B cell (primary cell): ENCODE measurements at regions not wholly inside any gene's neighbourhood (a gene's known extent, or its start where the extent isn't known, plus 50 kb on each side); places are given as distances from the start of the nearest gene placed in this dataset.

ENCODE experiments used
- ATAC-seq: fragments of 200-7000 bp; cut with Tn5 transposase; one replicate; pipeline ENCODE4 v1.10.0; 2021; ENCODE audit warnings: low read depth, mild to moderate bottlenecking, moderate number of reproducible peaks, moderate library complexity
- CTCF ChIA-PET: fragments of 350-600 bp; sonication (Branson Sonifier 250); formaldehyde crosslinking; loops from one replicate; lab custom pipeline; 2021; ENCODE audit warnings: antibody characterized with exemption, inconsistent platforms; lab: Charles Lee
- POLR2A ChIA-PET: fragments of 350-600 bp; sonication (Branson Sonifier 250); formaldehyde crosslinking; loops from one replicate; lab custom pipeline; 2021; ENCODE audit warnings: antibody characterized with exemption; lab: Charles Lee
- DNase-seq: peaks from one replicate; pipeline ENCODE4 v3.0.0; 2013
- H2AFZ ChIP-seq: 2 replicates; pipeline ENCODE4 v1.6.1; 2012; ENCODE audit warnings: mild to moderate bottlenecking, low read depth, low read length; ENCODE audit not compliant: insufficient read depth, poor library complexity, severe bottlenecking
- H3K27ac ChIP-seq, 2 donors: 1 replicate in 1 of 2; 2 replicates in 1 of 2; pipeline ENCODE4 v1.5.1; 2012 to 2013; ENCODE audit warnings: low read length in 2 of 2, mild to moderate bottlenecking in 2 of 2, moderate library complexity in 1 of 2
- H3K27me3 ChIP-seq, 4 experiments: fragments of 200-600 bp in 1 of 4; sonication (generic) in 1 of 4; replicated peaks in 1 of 4; 1 replicate in 2 of 4; 2 replicates in 2 of 4; pipeline versions ENCODE4 v1.6.1 to v1.7.0; 2013 to 2016; ENCODE audit warnings: low read length in 3 of 4, mild to moderate bottlenecking in 2 of 4, mixed read lengths in 1 of 4, moderate library complexity in 1 of 4; ENCODE audit not compliant: insufficient read depth in 4 of 4, control insufficient read depth in 3 of 4; ENCODE audit errors: control extremely low read depth in 1 of 4
- H3K36me3 ChIP-seq, 2 experiments: replicated peaks in 1 of 2; 1 replicate in 1 of 2; 2 replicates in 1 of 2; pipeline versions ENCODE4 v1.6.1 to v1.7.1; 2013; ENCODE audit warnings: low read length in 1 of 2; ENCODE audit not compliant: insufficient read depth in 2 of 2, control insufficient read depth in 1 of 2; ENCODE audit errors: control extremely low read depth in 1 of 2, extremely low read depth in 1 of 2
- H3K4me1 ChIP-seq, 2 donors: fragments of 200-600 bp in 1 of 2; sonication (generic) in 1 of 2; 1 replicate in 1 of 2; 2 replicates in 1 of 2; pipeline versions ENCODE4 v1.5.1 to v1.6.1; 2013 to 2017; ENCODE audit warnings: low read length in 2 of 2; ENCODE audit not compliant: control insufficient read depth in 2 of 2, insufficient read depth in 2 of 2
- H3K4me2 ChIP-seq: replicated peaks from 2 replicates; pipeline ENCODE3; 2012; ENCODE audit warnings: mild to moderate bottlenecking, low read depth, low read length; ENCODE audit not compliant: poor library complexity, severe bottlenecking
- H3K4me3 ChIP-seq, 5 experiments: fragments of 200-600 bp in 1 of 5; sonication (generic) in 1 of 5; 1 replicate in 3 of 5; 2 replicates in 2 of 5; pipeline versions ENCODE4 v1.5.1 to v1.7.0; 2011 to 2016; ENCODE audit warnings: low read length in 4 of 5, mild to moderate bottlenecking in 4 of 5, low read depth in 2 of 5, control low read depth in 1 of 5, moderate library complexity in 1 of 5; ENCODE audit not compliant: insufficient read depth in 1 of 5; ENCODE audit errors: control extremely low read depth in 1 of 5, extremely low read depth in 1 of 5
- H3K79me2 ChIP-seq: fragments of 200-600 bp; sonication (generic); one replicate; pipeline ENCODE4 v1.6.0; 2016; ENCODE audit warnings: low read length; ENCODE audit not compliant: control insufficient read depth, insufficient read depth
- H3K9ac ChIP-seq: fragments of 200-600 bp; sonication (generic); 2 replicates; pipeline ENCODE4 v1.6.1; 2017; ENCODE audit warnings: mild to moderate bottlenecking, low read length, moderate library complexity
- H3K9me3 ChIP-seq, 3 donors: one replicate each; pipeline versions ENCODE4 v1.6.1 to v1.7.1; 2013; ENCODE audit warnings: low read length in 2 of 3; ENCODE audit not compliant: control insufficient read depth in 2 of 3, insufficient read depth in 1 of 3; ENCODE audit errors: control extremely low read depth in 1 of 3
- H4K20me1 ChIP-seq: 2 replicates; pipeline ENCODE4 v1.6.0; 2012; ENCODE audit warnings: mild to moderate bottlenecking, low read length; ENCODE audit not compliant: insufficient read depth, control insufficient read depth, poor library complexity, severe bottlenecking
- H3K27ac Mint-ChIP-seq: one replicate; pipeline ENCODE4 v1.8.0; 2021; ENCODE audit warnings: mixed read lengths
- H3K27me3 Mint-ChIP-seq: one replicate; pipeline ENCODE4 v1.8.0; 2021; ENCODE audit warnings: mixed read lengths
- H3K4me1 Mint-ChIP-seq: one replicate; pipeline ENCODE4 v1.8.0; 2021; ENCODE audit warnings: mixed read lengths
- H3K4me3 Mint-ChIP-seq: one replicate; pipeline ENCODE4 v1.8.0; 2021; ENCODE audit warnings: mixed read lengths
- H3K9me3 Mint-ChIP-seq: one replicate; pipeline ENCODE4 v1.8.0; 2022; ENCODE audit warnings: mixed read lengths; ENCODE audit not compliant: insufficient read depth
- CTCF ChIP-seq: fragments of 200-600 bp; IDR thresholded peaks from one replicate; pipeline ENCODE4 v1.8.0; 2022; ENCODE audit warnings: antibody characterized with exemption, mild to moderate bottlenecking
- EZH2 ChIP-seq: IDR thresholded peaks from 2 replicates; pipeline ENCODE4 v1.6.1; 2012; ENCODE audit warnings: borderline replicate concordance, low read depth, mild to moderate bottlenecking, moderate library complexity, low read length; ENCODE audit not compliant: insufficient read depth, poor library complexity, severe bottlenecking
- WGBS: methylation state at CpG from one replicate; pipeline ENCODE4 v1.1.5; 2013; ENCODE audit warnings: missing lambda C conversion rate; ENCODE audit not compliant: insufficient coverage; 5-methylcytosine and 5-hydroxymethylcytosine counted together
- intact Hi-C: fragments of 100-400 bp; cut with micrococcal nuclease; formaldehyde crosslinking; loops from one replicate; pipeline ENCODE4 v1.10.0; 2022

GRCh38 chr1:96362623-96363022 lies 359.0 kb upstream of the PTBP2 start:
- DNase-seq: no peak
- H3K27ac Mint-ChIP-seq: no peak overlapping the region

GRCh38 chr1:96363826-96364225 lies 357.8 kb upstream of the PTBP2 start:
- no peaks in the 10 kb centered on the region for H3K4me1 ChIP-seq
- no peak overlapping the region for H3K4me2 ChIP-seq
- no peak overlapping the region for H2AFZ ChIP-seq
- WGBS: 60% methylated on average over 1 of the region's 2 CpGs
- H3K4me1 Mint-ChIP-seq: no peaks in the 10 kb centered on the region
- no peak overlapping the region for H3K27ac Mint-ChIP-seq
- DNase-seq (no peak), ATAC-seq (no peak)
- intact Hi-C loops: no loop called here
- no peaks in the 10 kb centered on the region for H4K20me1 ChIP-seq
- TF ChIP-seq CTCF: no peak
- TF ChIP-seq EZH2: no peak
- H3K4me3 Mint-ChIP-seq: no peak overlapping the region
- ChIA-PET CTCF (no interaction called here), POLR2A (no interaction called here)
- H3K27ac ChIP-seq: no peak overlapping the region
- peaks cover 0 to under 1% (median 0%) of the 10 kb centered on the region in 3 donors for H3K9me3 ChIP-seq
- H3K79me2 ChIP-seq: no peaks in the 10 kb centered on the region
- no peak overlapping the region for H3K9ac ChIP-seq
- no peaks in the 10 kb centered on the region for H3K27me3 Mint-ChIP-seq
- H3K36me3 ChIP-seq: no peaks in the 10 kb centered on the region
- H3K27me3 ChIP-seq: no peaks in the 10 kb centered on the region
- H3K9me3 Mint-ChIP-seq: no peaks in the 10 kb centered on the region
- no peak overlapping the region for H3K4me3 ChIP-seq

More at GRCh38 chr1:96362623-96363022, 359.0 kb upstream of the PTBP2 start:
- Histone ChIP-seq H3K79me2 (no peaks in the 10 kb centered on the region), H3K4me2 (no peak overlapping the region), H4K20me1 (no peaks in the 10 kb centered on the region), H3K4me3 (no peak overlapping the region), H3K4me1 (no peaks in the 10 kb centered on the region), H3K27me3 (no peaks in the 10 kb centered on the region), H3K9me3 (no peaks in the 10 kb centered on the region), H3K27ac (no peak overlapping the region), H2AFZ (no peak overlapping the region), H3K36me3 (no peaks in the 10 kb centered on the region), H3K9ac (no peak overlapping the region)
- Mint-ChIP-seq H3K4me1 (no peaks in the 10 kb centered on the region), H3K4me3 (no peak overlapping the region), H3K27me3 (no peaks in the 10 kb centered on the region), H3K9me3 (no peaks in the 10 kb centered on the region)
- intact Hi-C loops: no loop called here
- ChIA-PET POLR2A (no interaction called here), CTCF (no interaction called here)
- no peak for ATAC-seq
- TF ChIP-seq EZH2: no peak
- TF ChIP-seq CTCF: no peak
